ENCODE measurements at regions not wholly inside any gene's neighbourhood (a gene's known extent, or its start where the extent isn't known, plus 50 kb on each side); places are given as distances from the start of the nearest gene placed in this dataset.
"Not testable (repeated sequence)": the region's sequence is repeated elsewhere in the genome, so short reads cannot be mapped to it uniquely, and the experiment has no call there.

DNA sequence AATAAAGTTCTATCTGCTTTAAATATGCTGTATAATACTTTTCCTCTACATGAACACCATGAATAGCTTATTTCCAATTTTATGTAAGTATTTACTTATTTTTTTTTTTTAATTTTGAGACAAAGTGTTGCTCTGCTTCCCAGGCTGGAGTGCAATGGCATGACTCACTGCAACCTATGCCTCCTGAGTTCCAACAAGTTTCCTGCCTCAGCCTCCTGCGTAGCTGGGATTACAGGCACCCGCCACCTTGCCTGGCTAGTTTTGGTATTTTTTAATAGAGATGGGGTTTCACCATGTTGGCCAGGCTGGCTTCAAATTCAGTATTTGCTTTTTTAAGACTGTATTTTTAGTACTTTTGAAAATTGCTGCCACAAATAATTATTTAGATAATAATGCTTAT is 1365.9 kb downstream of the GRIK2 start:
- no peak overlapping the region for H3K4me3 Mint-ChIP-seq
- H3K27ac Mint-ChIP-seq: no peak overlapping the region
- CTCF ChIA-PET: no interaction called here
- ATAC-seq (no peak), DNase-seq (no peak)
- peaks cover 7% of the 10 kb centered on the region for H3K9me3 Mint-ChIP-seq (ENCODE audit: low read depth)
- H3K4me1 Mint-ChIP-seq: no peaks in the 10 kb centered on the region
- H3K36me3 Mint-ChIP-seq: no peaks in the 10 kb centered on the region
- H3K27me3 Mint-ChIP-seq: no peaks in the 10 kb centered on the region

DNA sequence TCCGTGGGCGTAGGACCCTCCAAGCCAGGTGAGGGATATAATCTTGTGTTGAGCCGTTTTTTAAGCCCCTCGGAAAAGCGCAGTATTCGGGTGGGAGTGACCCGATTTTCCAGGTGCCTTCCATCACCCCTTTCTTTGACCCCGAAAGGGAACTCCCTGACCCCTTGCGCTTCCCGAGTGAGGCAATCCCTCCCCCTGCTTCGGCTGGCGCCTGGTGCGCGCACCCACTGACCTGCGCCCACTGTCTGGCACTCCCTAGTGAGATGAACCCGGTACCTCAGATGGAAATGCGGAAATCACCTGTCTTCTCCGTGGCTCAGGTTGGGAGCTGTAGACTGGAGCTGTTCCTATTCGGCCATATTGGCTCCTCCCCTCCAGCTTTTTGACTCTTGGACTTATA is 1365.0 kb downstream of the GRIK2 start:
- DNase-seq; H3K27ac Mint-ChIP-seq; CTCF ChIA-PET; ATAC-seq; H3K4me3 Mint-ChIP-seq; H3K36me3 Mint-ChIP-seq; H3K27me3 Mint-ChIP-seq; H3K4me1 Mint-ChIP-seq; H3K9me3 Mint-ChIP-seq (ENCODE audit: low read depth): not testable (repeated sequence)

DNA sequence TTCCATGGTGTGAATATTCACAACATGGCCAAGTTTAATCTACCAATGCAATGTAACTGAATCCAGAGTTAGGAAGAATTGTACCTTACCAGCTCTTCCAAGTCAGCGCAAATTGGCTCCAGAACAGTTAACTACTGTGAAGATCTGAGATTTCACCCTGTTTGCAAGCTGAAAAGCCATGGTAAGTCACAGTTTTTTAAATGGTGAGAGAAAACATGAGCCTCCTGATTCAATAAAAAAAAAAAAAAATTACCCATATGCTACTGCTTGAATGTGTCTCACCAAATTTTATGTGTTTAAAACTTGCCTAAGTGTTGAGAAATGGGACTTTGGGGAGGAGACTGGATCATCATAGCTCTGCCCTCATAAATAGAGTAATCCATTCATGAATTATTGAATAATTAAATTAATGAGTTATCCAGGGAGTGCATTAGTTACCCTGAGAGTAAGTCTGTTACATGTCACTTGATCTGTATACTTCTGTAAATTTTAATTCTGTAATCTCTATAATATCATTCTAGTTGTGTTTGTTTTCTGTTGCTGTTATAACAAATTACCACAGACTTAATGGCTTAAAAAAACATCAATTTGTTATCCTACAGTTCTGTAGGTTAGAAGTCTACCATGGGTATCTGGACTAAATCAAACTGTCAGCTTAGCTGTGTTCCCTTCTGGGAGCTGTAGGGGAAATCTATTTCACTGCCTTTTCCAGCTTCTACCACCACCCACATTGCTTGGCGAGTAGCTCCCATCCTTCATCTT is 1355.9 kb downstream of the GRIK2 start:
- CTCF ChIA-PET: no interaction called here

GRCh38 chr6:102746941-102747340 is 1353.4 kb downstream of the GRIK2 start:
- no peaks in the 10 kb centered on the region for H3K27me3 Mint-ChIP-seq
- no peaks in the 10 kb centered on the region for H3K36me3 Mint-ChIP-seq
- no peak for ATAC-seq
- CTCF ChIA-PET: no interaction called here
- no peak overlapping the region for H3K4me3 Mint-ChIP-seq
- H3K9me3 Mint-ChIP-seq (ENCODE audit: low read depth): peaks cover 5% of the 10 kb centered on the region
- DNase-seq: no peak
- no peaks in the 10 kb centered on the region for H3K4me1 Mint-ChIP-seq
- no peak overlapping the region for H3K27ac Mint-ChIP-seq

More for the DNA sequence above, 1355.9 kb downstream of the GRIK2 start:
- H3K27me3 Mint-ChIP-seq: no peaks in the 10 kb centered on the region
- H3K4me3 Mint-ChIP-seq: no peak overlapping the region
- no peak for DNase-seq
- no peak overlapping the region for H3K27ac Mint-ChIP-seq
- no peaks in the 10 kb centered on the region for H3K36me3 Mint-ChIP-seq
- no peaks in the 10 kb centered on the region for H3K4me1 Mint-ChIP-seq
- no peak for ATAC-seq
- peaks cover 5% of the 10 kb centered on the region for H3K9me3 Mint-ChIP-seq (ENCODE audit: low read depth)

- CTCF ChIA-PET: no interaction called here
- H3K9me3 Mint-ChIP-seq (ENCODE audit: low read depth): peaks cover 3% of the 10 kb centered on the region
- no peak for DNase-seq
- no peaks in the 10 kb centered on the region for H3K27me3 Mint-ChIP-seq
- no peaks in the 10 kb centered on the region for H3K36me3 Mint-ChIP-seq
- no peak overlapping the region for H3K27ac Mint-ChIP-seq
- ATAC-seq: no peak
- no peak overlapping the region for H3K4me3 Mint-ChIP-seq
- no peaks in the 10 kb centered on the region for H3K4me1 Mint-ChIP-seq
Observed at GRCh38 chr6:102742754-102743356, 1349.3 kb downstream of the GRIK2 start.

DNA sequence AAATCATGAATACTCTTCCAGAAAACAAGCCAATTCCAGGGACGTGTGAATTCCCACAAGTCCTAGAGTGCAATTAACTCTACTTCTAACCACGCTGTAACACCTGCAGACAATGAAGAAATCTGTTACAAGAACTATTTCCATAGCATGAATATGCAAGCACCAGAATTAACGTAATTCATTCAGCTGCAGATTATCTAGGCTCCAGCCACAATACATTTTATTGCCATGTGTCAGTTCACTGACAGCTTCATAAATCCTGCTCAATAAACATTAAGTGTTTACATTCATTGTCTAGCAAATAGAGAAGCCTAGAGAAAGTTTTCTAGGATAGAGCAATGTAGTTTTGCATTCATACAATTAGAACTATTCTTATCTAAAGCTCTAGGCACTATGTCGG is 1348.5 kb downstream of the GRIK2 start:
- peaks cover 3% of the 10 kb centered on the region for H3K9me3 Mint-ChIP-seq (ENCODE audit: low read depth)
- H3K36me3 Mint-ChIP-seq: no peaks in the 10 kb centered on the region
- no peaks in the 10 kb centered on the region for H3K27me3 Mint-ChIP-seq
- H3K4me3 Mint-ChIP-seq: no peak overlapping the region
- H3K4me1 Mint-ChIP-seq: no peaks in the 10 kb centered on the region
- CTCF ChIA-PET: no interaction called here
- no peak for ATAC-seq
- H3K27ac Mint-ChIP-seq: no peak overlapping the region
- no peak for DNase-seq

- Mint-ChIP-seq H3K4me3 (no peak overlapping the region), H3K27me3 (no peaks in the 10 kb centered on the region), H3K9me3 (ENCODE audit: low read depth) (peaks cover 2% of the 10 kb centered on the region), H3K27ac (no peak overlapping the region), H3K36me3 (no peaks in the 10 kb centered on the region), H3K4me1 (no peaks in the 10 kb centered on the region)
- ATAC-seq (no peak), DNase-seq (no peak)
- CTCF ChIA-PET: no interaction called here
Observed at GRCh38 chr6:102736941-102737368, 1343.4 kb downstream of the GRIK2 start.

DNA sequence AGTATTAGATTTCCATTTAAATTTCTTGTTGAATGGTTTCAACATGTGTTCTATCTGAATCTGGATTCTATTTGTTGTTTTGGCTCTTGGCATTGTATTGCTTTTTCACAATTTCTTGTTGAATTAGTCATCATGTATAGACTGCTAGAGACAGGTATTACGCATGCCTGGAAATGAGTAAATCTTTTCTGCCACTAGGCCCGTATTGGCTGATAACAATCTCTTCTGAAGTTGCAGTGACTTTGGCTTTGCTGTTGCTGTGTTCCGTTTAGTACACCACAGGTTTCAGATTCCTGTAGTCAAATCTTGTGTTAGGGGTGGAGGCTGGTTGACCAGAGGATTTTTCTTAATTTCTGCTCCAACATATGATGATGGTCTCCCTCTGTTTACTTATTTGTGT is 1339.4 kb downstream of the GRIK2 start:
- no peak for ATAC-seq

GRCh38 chr6:102722086-102722485 is 1328.6 kb downstream of the GRIK2 start:
- H3K4me3 Mint-ChIP-seq; H3K27ac Mint-ChIP-seq; H3K9me3 Mint-ChIP-seq (ENCODE audit: low read depth); CTCF ChIA-PET; ATAC-seq; H3K4me1 Mint-ChIP-seq; H3K27me3 Mint-ChIP-seq; DNase-seq; H3K36me3 Mint-ChIP-seq: not testable (repeated sequence)

More for the DNA sequence above, 1339.4 kb downstream of the GRIK2 start:
- H3K9me3 Mint-ChIP-seq (ENCODE audit: low read depth): peaks cover 2% of the 10 kb centered on the region
- H3K4me1 Mint-ChIP-seq: no peaks in the 10 kb centered on the region
- H3K27me3 Mint-ChIP-seq: no peaks in the 10 kb centered on the region
- H3K27ac Mint-ChIP-seq: no peak overlapping the region
- no peak for DNase-seq
- H3K4me3 Mint-ChIP-seq: no peak overlapping the region
- CTCF ChIA-PET: no interaction called here
- H3K36me3 Mint-ChIP-seq: no peaks in the 10 kb centered on the region

- no peaks in the 10 kb centered on the region for H3K36me3 Mint-ChIP-seq
- CTCF ChIA-PET: no interaction called here
- no peaks in the 10 kb centered on the region for H3K27me3 Mint-ChIP-seq
- ATAC-seq (no peak), DNase-seq (no peak)
- no peaks in the 10 kb centered on the region for H3K9me3 Mint-ChIP-seq (ENCODE audit: low read depth)
- H3K27ac Mint-ChIP-seq: no peak overlapping the region
- no peak overlapping the region for H3K4me3 Mint-ChIP-seq
- no peaks in the 10 kb centered on the region for H3K4me1 Mint-ChIP-seq
Observed at GRCh38 chr6:102717737-102718456, 1324.4 kb downstream of the GRIK2 start.

DNA sequence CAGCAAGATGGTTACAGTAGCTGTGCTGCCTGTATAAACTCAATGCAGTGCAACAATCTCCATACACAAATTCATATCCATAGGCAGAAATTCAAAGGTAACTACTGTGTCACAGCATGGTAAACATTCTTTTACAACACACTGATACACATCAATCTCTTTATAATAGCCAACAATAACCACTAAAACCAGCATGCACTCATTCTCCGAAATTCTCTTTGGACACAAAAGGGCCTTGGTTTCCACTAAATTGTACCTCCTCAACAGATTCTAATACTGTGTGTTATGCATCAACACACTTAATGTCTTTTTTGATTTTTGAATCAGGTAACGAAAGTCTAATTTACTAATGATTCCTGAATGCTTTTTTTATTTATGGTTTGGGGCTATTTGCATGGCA is 1323.7 kb downstream of the GRIK2 start:
- no peaks in the 10 kb centered on the region for H3K36me3 Mint-ChIP-seq
- CTCF ChIA-PET: no interaction called here
- H3K4me1 Mint-ChIP-seq: no peaks in the 10 kb centered on the region
- no peaks in the 10 kb centered on the region for H3K9me3 Mint-ChIP-seq (ENCODE audit: low read depth)
- no peaks in the 10 kb centered on the region for H3K27me3 Mint-ChIP-seq
- H3K4me3 Mint-ChIP-seq: no peak overlapping the region
- DNase-seq (no peak), ATAC-seq (no peak)
- no peak overlapping the region for H3K27ac Mint-ChIP-seq

DNA sequence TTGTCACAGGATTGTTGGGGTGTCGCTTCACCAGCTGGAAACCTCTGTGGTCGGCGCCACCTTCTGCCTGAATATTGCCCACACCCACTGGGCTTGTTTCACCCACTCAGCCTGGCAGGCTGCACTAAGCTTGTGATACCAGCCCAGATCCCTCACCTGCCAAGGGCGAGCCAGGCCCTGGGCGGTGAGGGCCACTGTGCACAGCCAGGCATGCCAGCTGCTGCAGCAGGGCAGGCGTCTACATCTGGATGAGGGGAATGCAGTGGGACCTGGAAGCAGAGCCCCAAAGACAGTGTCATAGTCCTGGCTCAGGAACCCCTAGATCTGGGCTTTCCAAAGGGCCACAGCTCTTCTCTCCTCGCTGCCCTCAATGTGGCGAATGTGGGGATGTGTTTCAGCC is 1307.5 kb downstream of the GRIK2 start:
- DNase-seq (no peak), ATAC-seq (no peak)
- Mint-ChIP-seq H3K36me3 (no peaks in the 10 kb centered on the region), H3K9me3 (ENCODE audit: low read depth) (peaks cover 2% of the 10 kb centered on the region), H3K27ac (no peak overlapping the region), H3K4me3 (no peak overlapping the region), H3K4me1 (no peaks in the 10 kb centered on the region), H3K27me3 (no peaks in the 10 kb centered on the region)
- CTCF ChIA-PET: no interaction called here

DNA sequence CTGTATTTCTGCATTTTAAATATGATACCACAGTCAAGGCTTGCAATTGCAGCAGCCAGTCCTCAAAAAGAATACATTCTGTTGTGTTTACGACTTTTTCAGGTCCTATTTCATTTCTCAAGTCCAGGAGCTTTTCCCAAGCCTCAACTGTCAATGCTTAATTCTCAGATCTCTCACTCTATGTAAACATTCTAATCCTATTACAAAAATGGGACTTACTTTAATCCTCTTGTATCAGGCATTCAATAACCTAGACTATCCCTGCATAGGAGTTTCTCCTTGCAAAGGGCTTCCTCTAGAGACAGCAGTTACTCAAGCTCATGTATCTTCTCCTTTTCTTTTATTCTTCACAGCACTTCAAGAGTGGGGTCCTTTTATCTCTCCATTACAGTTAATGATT is 1293.0 kb downstream of the GRIK2 start:
- Mint-ChIP-seq H3K9me3 (ENCODE audit: low read depth) (peaks cover 2% of the 10 kb centered on the region), H3K4me3 (no peak overlapping the region), H3K27ac (no peak overlapping the region), H3K27me3 (no peaks in the 10 kb centered on the region), H3K4me1 (no peaks in the 10 kb centered on the region), H3K36me3 (no peaks in the 10 kb centered on the region)
- ATAC-seq (no peak), DNase-seq (no peak)
- CTCF ChIA-PET: no interaction called here

GRCh38 chr6:102680413-102680812 is 1286.9 kb downstream of the GRIK2 start:
- peaks cover 2% of the 10 kb centered on the region for H3K9me3 Mint-ChIP-seq (ENCODE audit: low read depth)

More at GRCh38 chr6:102680413-102680812, 1286.9 kb downstream of the GRIK2 start:
- Mint-ChIP-seq H3K27me3 (no peaks in the 10 kb centered on the region), H3K4me3 (no peak overlapping the region), H3K4me1 (no peaks in the 10 kb centered on the region), H3K27ac (no peak overlapping the region), H3K36me3 (no peaks in the 10 kb centered on the region)
- DNase-seq (no peak), ATAC-seq (no peak)
- CTCF ChIA-PET: no interaction called here
